Liver (tissue), 8 donors: ENCODE measurements at regions not wholly inside any gene's neighbourhood (a gene's known extent, or its start where the extent isn't known, plus 50 kb on each side); places are given as distances from the start of the nearest gene placed in this dataset.

Source experiments
- DNase-seq: peaks from one replicate; pipeline ENCODE4 v3.0.0-alpha.2; 2017; ENCODE audit warnings: low spot score
- H3K27ac ChIP-seq, 2 donors: one replicate each; pipeline ENCODE4 v1.7.0; 2013; ENCODE audit warnings: inconsistent platforms in 2 of 2, low read length in 2 of 2, control low read depth in 1 of 2, low read depth in 1 of 2, mild to moderate bottlenecking in 1 of 2
- H3K27me3 ChIP-seq, 4 donors: one replicate each; pipeline versions ENCODE4 v1.6.1 to v1.7.0; 2013; ENCODE audit warnings: low read length in 3 of 4, inconsistent platforms in 1 of 4, mild to moderate bottlenecking in 1 of 4, moderate library complexity in 1 of 4; ENCODE audit not compliant: control insufficient read depth in 4 of 4, insufficient read depth in 4 of 4
- H3K36me3 ChIP-seq, 4 donors: one replicate each; pipeline versions ENCODE4 v1.6.1 to v1.7.0; 2013; ENCODE audit warnings: low read length in 3 of 4, mild to moderate bottlenecking in 3 of 4, low read depth in 1 of 4, moderate library complexity in 1 of 4; ENCODE audit not compliant: control insufficient read depth in 4 of 4, insufficient read depth in 3 of 4
- H3K4me1 ChIP-seq, 4 donors: one replicate each; pipeline versions ENCODE4 v1.6.1 to v1.7.0; 2013; ENCODE audit warnings: low read length in 3 of 4, mild to moderate bottlenecking in 3 of 4, moderate library complexity in 1 of 4; ENCODE audit not compliant: control insufficient read depth in 4 of 4, insufficient read depth in 4 of 4
- H3K4me3 ChIP-seq, 3 donors: one replicate each; pipeline versions ENCODE4 v1.6.1 to v1.7.0; 2013; ENCODE audit warnings: low read length in 3 of 3, control low read depth in 1 of 3, low read depth in 1 of 3, mild to moderate bottlenecking in 1 of 3
- H3K9ac ChIP-seq, 2 donors: one replicate each; pipeline ENCODE4 v1.7.0; 2013; ENCODE audit warnings: low read length in 2 of 2, mild to moderate bottlenecking in 2 of 2, moderate library complexity in 2 of 2, control low read depth in 1 of 2, low read depth in 1 of 2
- H3K9me3 ChIP-seq, 4 donors: one replicate each; pipeline versions ENCODE4 v1.6.1 to v1.7.0; 2013; ENCODE audit warnings: low read length in 3 of 4; ENCODE audit not compliant: control insufficient read depth in 4 of 4
- EGR1 ChIP-seq, 2 donors: IDR thresholded peaks; 2 replicates each; pipeline ENCODE4 v1.6.1; 2016 to 2018; ENCODE audit warnings: antibody characterized with exemption in 2 of 2, low read depth in 2 of 2
- FOXA1 ChIP-seq: IDR thresholded peaks from 2 replicates; pipeline ENCODE4 v1.6.1; 2016; ENCODE audit warnings: antibody characterized with exemption
- FOXA2 ChIP-seq: IDR thresholded peaks from 2 replicates; pipeline ENCODE4 v1.6.1; 2016; ENCODE audit warnings: antibody characterized with exemption
- HNF4A ChIP-seq, 2 donors: conservative IDR thresholded peaks; 2 replicates each; pipeline ENCODE4 v1.6.1; 2016; ENCODE audit warnings: antibody characterized with exemption in 2 of 2, mild to moderate bottlenecking in 2 of 2
- RAD21 ChIP-seq, 2 donors: IDR thresholded peaks; 2 replicates each; pipeline ENCODE4 v1.6.1; 2016; ENCODE audit warnings: antibody characterized with exemption in 2 of 2, mild to moderate bottlenecking in 2 of 2
- SP1 ChIP-seq: IDR thresholded peaks from 2 replicates; pipeline ENCODE4 v1.6.1; 2018; ENCODE audit warnings: antibody characterized with exemption, mild to moderate bottlenecking
- TAF1 ChIP-seq: conservative IDR thresholded peaks from 2 replicates; pipeline ENCODE4 v1.6.1; 2016; ENCODE audit warnings: antibody characterized with exemption, mild to moderate bottlenecking
- YY1 ChIP-seq: IDR thresholded peaks from 2 replicates; pipeline ENCODE4 v1.6.1; 2016; ENCODE audit warnings: antibody characterized with exemption, mild to moderate bottlenecking
- WGBS: extraction: QIAGEN DNeasy Blood & Tissue Kit; methylation state at CpG from one replicate; pipeline ENCODE4 v1.1.7; 2013; 5-methylcytosine and 5-hydroxymethylcytosine counted together
- TF ChIP-seq, protein P1 (sequence below): IDR thresholded peaks from 2 replicates; pipeline ENCODE4 v1.6.1; 2016; ENCODE audit warnings: antibody characterized with exemption
- TF ChIP-seq, protein P2 (sequence below): IDR thresholded peaks from 2 replicates; pipeline ENCODE4 v1.6.1; 2016; ENCODE audit warnings: antibody characterized with exemption
- TF ChIP-seq, protein P3 (sequence below): fragments of 150-350 bp; IDR thresholded peaks from 2 replicates; pipeline ENCODE4 v1.5.1; 2017; ENCODE audit warnings: improper control_type of control experiment, low read depth, low read length; ENCODE audit not compliant: missing input control
- TF ChIP-seq, protein P4 (sequence below): IDR thresholded peaks from 2 replicates; pipeline ENCODE4 v1.6.1; 2016; ENCODE audit warnings: antibody characterized with exemption, mild to moderate bottlenecking
- TF ChIP-seq, protein P5 (sequence below): IDR thresholded peaks from 2 replicates; pipeline ENCODE4 v1.6.1; 2016; ENCODE audit warnings: antibody characterized with exemption
- donor health status: healthy.
- donor health status: healthy.
- donor health status: healthy.
- donor health status: healthy.
- donor health status: healthy.

DNA sequence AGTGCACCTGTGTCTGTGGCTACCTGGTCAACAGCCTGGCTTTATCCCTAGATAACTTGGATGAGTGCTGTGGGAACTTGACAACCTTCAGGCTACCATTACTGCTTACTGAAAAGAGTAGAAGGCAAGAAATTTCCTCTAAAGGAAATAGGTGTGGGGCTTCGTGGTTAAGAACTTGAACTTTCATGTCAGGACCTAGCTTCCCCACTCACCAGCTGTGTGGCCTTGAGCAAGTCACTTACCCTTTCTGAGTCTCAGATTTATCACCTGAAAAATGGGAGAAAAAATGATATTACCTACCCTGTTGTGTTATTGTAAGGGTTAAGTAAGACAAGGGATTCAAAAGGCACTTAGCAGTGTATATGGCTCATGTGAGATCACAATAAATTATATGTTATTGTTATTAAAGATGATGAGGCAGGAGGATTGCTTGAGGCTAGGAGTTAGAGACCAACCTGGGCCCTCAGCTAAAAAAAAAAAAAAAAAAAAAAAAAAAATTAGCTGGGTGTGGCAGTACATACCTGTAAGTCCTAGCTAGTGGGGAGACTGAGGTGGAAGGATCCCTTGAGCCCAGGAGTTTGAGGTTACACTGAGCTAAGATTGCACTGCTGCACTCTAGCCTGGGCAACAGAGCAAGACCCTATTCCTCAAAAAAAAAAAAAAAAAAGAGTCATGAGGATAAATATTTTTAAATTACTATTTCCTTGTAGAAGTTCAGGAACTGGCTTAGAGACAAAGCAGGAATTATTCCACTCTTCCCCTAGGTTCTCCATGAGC lies 97.0 kb upstream of the SPRY4 start:
- no peaks in the 10 kb centered on the region for H3K9me3 ChIP-seq
- 84% methylated on average over 1 of the region's 1 CpG for WGBS
- TF ChIP-seq FOXA1 = no peak
- TF ChIP-seq, protein P1, sequence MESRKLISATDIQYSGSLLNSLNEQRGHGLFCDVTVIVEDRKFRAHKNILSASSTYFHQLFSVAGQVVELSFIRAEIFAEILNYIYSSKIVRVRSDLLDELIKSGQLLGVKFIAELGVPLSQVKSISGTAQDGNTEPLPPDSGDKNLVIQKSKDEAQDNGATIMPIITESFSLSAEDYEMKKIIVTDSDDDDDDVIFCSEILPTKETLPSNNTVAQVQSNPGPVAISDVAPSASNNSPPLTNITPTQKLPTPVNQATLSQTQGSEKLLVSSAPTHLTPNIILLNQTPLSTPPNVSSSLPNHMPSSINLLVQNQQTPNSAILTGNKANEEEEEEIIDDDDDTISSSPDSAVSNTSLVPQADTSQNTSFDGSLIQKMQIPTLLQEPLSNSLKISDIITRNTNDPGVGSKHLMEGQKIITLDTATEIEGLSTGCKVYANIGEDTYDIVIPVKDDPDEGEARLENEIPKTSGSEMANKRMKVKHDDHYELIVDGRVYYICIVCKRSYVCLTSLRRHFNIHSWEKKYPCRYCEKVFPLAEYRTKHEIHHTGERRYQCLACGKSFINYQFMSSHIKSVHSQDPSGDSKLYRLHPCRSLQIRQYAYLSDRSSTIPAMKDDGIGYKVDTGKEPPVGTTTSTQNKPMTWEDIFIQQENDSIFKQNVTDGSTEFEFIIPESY = no peak
- TF ChIP-seq HNF4A (conservative IDR thresholded peaks at IDR 0.05) = no peak
- TF ChIP-seq, protein P2, sequence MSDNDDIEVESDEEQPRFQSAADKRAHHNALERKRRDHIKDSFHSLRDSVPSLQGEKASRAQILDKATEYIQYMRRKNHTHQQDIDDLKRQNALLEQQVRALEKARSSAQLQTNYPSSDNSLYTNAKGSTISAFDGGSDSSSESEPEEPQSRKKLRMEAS = no peak
- TF ChIP-seq YY1 = no peak
- TF ChIP-seq EGR1 (IDR thresholded peaks at IDR 0.05; ENCODE audit: low read depth in 2 of 2) = no peak
- no peak for TF ChIP-seq TAF1
- TF ChIP-seq, protein P3, sequence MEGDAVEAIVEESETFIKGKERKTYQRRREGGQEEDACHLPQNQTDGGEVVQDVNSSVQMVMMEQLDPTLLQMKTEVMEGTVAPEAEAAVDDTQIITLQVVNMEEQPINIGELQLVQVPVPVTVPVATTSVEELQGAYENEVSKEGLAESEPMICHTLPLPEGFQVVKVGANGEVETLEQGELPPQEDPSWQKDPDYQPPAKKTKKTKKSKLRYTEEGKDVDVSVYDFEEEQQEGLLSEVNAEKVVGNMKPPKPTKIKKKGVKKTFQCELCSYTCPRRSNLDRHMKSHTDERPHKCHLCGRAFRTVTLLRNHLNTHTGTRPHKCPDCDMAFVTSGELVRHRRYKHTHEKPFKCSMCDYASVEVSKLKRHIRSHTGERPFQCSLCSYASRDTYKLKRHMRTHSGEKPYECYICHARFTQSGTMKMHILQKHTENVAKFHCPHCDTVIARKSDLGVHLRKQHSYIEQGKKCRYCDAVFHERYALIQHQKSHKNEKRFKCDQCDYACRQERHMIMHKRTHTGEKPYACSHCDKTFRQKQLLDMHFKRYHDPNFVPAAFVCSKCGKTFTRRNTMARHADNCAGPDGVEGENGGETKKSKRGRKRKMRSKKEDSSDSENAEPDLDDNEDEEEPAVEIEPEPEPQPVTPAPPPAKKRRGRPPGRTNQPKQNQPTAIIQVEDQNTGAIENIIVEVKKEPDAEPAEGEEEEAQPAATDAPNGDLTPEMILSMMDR = no peak
- no peak for TF ChIP-seq FOXA2
- TF ChIP-seq, protein P4, sequence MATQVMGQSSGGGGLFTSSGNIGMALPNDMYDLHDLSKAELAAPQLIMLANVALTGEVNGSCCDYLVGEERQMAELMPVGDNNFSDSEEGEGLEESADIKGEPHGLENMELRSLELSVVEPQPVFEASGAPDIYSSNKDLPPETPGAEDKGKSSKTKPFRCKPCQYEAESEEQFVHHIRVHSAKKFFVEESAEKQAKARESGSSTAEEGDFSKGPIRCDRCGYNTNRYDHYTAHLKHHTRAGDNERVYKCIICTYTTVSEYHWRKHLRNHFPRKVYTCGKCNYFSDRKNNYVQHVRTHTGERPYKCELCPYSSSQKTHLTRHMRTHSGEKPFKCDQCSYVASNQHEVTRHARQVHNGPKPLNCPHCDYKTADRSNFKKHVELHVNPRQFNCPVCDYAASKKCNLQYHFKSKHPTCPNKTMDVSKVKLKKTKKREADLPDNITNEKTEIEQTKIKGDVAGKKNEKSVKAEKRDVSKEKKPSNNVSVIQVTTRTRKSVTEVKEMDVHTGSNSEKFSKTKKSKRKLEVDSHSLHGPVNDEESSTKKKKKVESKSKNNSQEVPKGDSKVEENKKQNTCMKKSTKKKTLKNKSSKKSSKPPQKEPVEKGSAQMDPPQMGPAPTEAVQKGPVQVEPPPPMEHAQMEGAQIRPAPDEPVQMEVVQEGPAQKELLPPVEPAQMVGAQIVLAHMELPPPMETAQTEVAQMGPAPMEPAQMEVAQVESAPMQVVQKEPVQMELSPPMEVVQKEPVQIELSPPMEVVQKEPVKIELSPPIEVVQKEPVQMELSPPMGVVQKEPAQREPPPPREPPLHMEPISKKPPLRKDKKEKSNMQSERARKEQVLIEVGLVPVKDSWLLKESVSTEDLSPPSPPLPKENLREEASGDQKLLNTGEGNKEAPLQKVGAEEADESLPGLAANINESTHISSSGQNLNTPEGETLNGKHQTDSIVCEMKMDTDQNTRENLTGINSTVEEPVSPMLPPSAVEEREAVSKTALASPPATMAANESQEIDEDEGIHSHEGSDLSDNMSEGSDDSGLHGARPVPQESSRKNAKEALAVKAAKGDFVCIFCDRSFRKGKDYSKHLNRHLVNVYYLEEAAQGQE = no peak
- TF ChIP-seq RAD21 (IDR thresholded peaks at IDR 0.05) = no peak
- H3K4me3 ChIP-seq = no peak overlapping the region
- no peak overlapping the region for H3K9ac ChIP-seq
- H3K27ac ChIP-seq = no peak overlapping the region
- H3K4me1 ChIP-seq = peaks cover 0 to 8% (median 5%) of the 10 kb centered on the region in 4 donors
- no peak for DNase-seq
- H3K27me3 ChIP-seq = no peaks in the 10 kb centered on the region
- H3K36me3 ChIP-seq = no peaks in the 10 kb centered on the region

DNA sequence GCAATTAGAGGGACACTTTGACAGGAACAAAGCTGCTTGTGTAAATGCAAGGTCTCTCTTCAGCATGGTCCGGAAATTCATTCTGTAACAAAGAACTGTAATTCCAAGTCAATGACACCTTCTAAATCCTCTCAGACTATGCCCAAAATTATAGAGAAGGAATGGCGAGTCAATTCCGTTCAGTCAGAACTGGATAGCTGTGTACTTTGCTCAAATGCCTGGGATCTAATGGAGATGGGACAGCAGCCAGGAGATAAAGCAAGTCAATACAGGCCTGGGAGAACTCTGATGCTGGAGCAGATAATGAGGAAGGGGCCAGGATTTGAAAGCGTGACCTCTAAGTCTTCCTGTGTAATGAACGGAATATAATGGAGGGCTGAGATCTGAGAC lies 96.4 kb upstream of the SPRY4 start:
- Histone ChIP-seq H3K36me3 (no peaks in the 10 kb centered on the region), H3K4me3 (no peak overlapping the region), H3K27me3 (no peaks in the 10 kb centered on the region), H3K27ac (no peak overlapping the region), H3K9me3 (no peaks in the 10 kb centered on the region), H3K9ac (no peak overlapping the region), H3K4me1 (peaks cover 0 to 8% (median 5%) of the 10 kb centered on the region in 4 donors)
- WGBS = 34% methylated on average over 5 of the region's 5 CpGs
- DNase-seq = no peak
- TF ChIP-seq, protein P5, sequence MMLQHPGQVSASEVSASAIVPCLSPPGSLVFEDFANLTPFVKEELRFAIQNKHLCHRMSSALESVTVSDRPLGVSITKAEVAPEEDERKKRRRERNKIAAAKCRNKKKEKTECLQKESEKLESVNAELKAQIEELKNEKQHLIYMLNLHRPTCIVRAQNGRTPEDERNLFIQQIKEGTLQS = no peak
- TF ChIP-seq HNF4A (conservative IDR thresholded peaks at IDR 0.05) (peak; percentile 61 to 72), FOXA1 (peak; percentile 15), SP1 (no peak)
- TF ChIP-seq, protein P2 = peak; percentile 16
- TF ChIP-seq, protein P3 = no peak
- TF ChIP-seq, protein P1 = no peak
